CD4-positive, alpha-beta T cell treated with Interleukin-17A for 4 hours (primary cell): ENCODE measurements at regions not wholly inside any gene's neighbourhood (a gene's known extent, or its start where the extent isn't known, plus 50 kb on each side); places are given as distances from the start of the nearest gene placed in this dataset.

Experiments used
- DNase-seq: peaks from one replicate; pipeline ENCODE4 v3.0.0-alpha.2; 2020; ENCODE audit warnings: mixed read lengths

DNA sequence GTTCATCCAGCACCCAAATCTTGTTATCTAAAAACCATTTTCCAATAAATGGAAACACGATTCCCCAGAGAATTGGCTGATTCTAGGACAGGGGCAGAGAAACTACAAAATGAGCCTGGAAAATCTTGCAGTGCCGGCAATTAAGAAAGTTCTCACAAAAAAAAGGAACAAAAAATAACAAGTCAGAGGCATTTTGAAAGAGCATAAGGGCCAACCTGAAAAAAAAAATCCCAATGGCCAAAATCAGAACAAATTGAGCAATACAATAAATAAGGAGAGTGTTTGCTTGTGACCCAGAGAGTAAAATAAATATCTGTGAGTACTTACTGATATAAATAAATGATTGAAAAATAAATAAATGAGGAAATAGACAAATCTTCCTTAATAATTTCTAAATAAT, 55.1 kb upstream of the S1PR3 start:
- DNase-seq: no peak

DNA sequence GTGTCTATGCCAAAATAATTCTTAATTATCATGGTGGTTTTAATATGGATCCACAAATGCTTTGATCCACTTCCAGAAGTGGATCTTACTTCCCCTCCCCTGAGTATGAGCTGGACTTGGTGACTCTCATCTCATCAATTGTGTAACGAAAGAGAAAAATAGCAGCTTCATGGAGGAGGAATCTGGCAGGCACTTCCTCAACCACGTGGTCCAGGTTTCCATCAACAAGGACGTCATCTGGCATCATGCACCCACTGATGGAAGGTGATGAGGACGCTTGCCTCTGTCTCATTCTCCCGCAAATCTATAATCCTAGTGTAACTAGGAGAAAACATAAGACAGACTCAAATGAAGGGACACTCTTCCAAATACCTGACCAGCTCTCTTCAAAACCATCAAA, 54.6 kb upstream of the S1PR3 start:
- DNase-seq: no peak

DNA sequence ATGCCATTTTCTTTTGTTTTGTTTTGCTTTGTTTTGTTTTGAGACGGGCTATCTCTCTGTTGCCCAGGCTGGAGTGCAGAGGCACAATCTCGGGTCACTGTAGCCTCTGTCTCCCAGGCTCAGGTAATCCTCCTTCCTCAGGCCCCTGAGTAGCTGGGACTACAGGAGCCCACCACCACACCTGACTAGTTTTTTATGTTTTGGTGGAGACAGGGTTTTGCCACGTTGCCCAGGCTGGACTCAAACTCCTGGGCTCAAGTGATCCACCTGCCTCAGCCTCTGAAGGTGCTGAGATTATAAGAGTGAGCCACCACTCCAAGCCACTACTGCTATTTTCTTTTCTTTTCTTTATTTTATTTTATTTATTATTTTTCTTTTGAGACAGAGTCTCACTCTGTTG, 54.0 kb upstream of the S1PR3 start:
- DNase-seq: no peak

DNA sequence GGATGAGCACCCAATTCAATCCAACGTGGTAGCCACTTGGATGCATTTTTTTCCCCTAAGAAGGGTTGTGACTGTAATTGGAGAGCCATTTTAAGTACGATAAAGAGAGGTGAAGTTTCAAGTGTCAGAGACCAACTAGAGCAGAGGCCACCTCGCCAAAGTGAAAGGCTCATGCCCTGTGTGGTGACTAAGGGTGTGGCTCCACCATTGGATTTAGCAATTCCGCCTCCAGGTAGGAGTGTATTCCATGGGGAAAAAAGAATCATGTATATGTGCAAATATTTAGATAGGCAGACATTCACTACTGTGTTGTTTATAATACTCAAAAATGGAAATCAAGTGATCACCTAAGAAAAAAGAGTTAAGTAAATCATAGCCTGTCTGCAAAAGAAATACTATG, 53.1 kb upstream of the S1PR3 start:
- no peak for DNase-seq
